Naive B cell (primary cell): ENCODE measurements at regions not wholly inside any gene's neighbourhood (a gene's known extent, or its start where the extent isn't known, plus 50 kb on each side); places are given as distances from the start of the nearest gene placed in this dataset.
"Not testable (repeated sequence)": the region's sequence is repeated elsewhere in the genome, so short reads cannot be mapped to it uniquely, and the experiment has no call there.

Source experiments
- ATAC-seq, 2 donors: fragments of 150-1000 bp; cut with Tn5 transposase; 2 replicates each; pipeline ENCODE4 v1.10.0; 2021; ENCODE audit warnings: low read depth in 2 of 2, mild to moderate bottlenecking in 2 of 2, moderate library complexity in 2 of 2
- DNase-seq: peaks from one replicate; pipeline ENCODE4 v3.0.0; 2022
- H3K27ac Mint-ChIP-seq, 6 donors: one replicate each; pipeline ENCODE4 v1.8.0; 2020 to 2022; ENCODE audit warnings: mild to moderate bottlenecking in 6 of 6, mixed read lengths in 6 of 6, moderate library complexity in 5 of 6, inconsistent platforms in 2 of 6
- H3K27me3 Mint-ChIP-seq, 3 donors: one replicate each; pipeline ENCODE4 v1.8.0; 2021 to 2022; ENCODE audit warnings: mixed read lengths in 3 of 3, mild to moderate bottlenecking in 1 of 3
- H3K36me3 Mint-ChIP-seq, 2 donors: one replicate each; pipeline ENCODE4 v1.8.0; 2020 to 2022; ENCODE audit warnings: mixed read lengths in 2 of 2, inconsistent platforms in 1 of 2, mild to moderate bottlenecking in 1 of 2
- H3K4me1 Mint-ChIP-seq, 3 donors: one replicate each; pipeline ENCODE4 v1.8.0; 2020 to 2022; ENCODE audit warnings: mixed read lengths in 3 of 3, inconsistent platforms in 1 of 3, mild to moderate bottlenecking in 1 of 3, moderate library complexity in 1 of 3
- H3K4me3 Mint-ChIP-seq, 8 donors: one replicate each; pipeline ENCODE4 v1.8.0; 2020 to 2022; ENCODE audit warnings: mild to moderate bottlenecking in 8 of 8, mixed read lengths in 8 of 8, moderate library complexity in 8 of 8, inconsistent platforms in 2 of 8
- H3K9me3 Mint-ChIP-seq, 7 donors: one replicate each; pipeline ENCODE4 v1.8.0; 2020 to 2022; ENCODE audit warnings: mixed read lengths in 7 of 7, mild to moderate bottlenecking in 5 of 7, inconsistent platforms in 2 of 7, moderate library complexity in 1 of 7

GRCh38 chr10:34029455-34029854 is 695.0 kb upstream of the NRP1 start:
- Mint-ChIP-seq H3K9me3 (peaks cover 0 to 9% (median 3%) of the 10 kb centered on the region in 7 donors), H3K27ac (no peak overlapping the region), H3K4me1 (no peaks in the 10 kb centered on the region), H3K36me3 (no peaks in the 10 kb centered on the region), H3K27me3 (no peaks in the 10 kb centered on the region), H3K4me3 (no peak overlapping the region)
- DNase-seq (no peak), ATAC-seq (no peak)

GRCh38 chr10:34028936-34029335 is 694.5 kb upstream of the NRP1 start:
- ATAC-seq = no peak
- Mint-ChIP-seq H3K4me1 (no peaks in the 10 kb centered on the region), H3K9me3 (peaks cover 0 to 9% (median 3%) of the 10 kb centered on the region in 7 donors), H3K4me3 (no peak overlapping the region), H3K36me3 (no peaks in the 10 kb centered on the region), H3K27me3 (no peaks in the 10 kb centered on the region), H3K27ac (no peak overlapping the region)
- DNase-seq = no peak

GRCh38 chr10:34024693-34025425 is 690.4 kb upstream of the NRP1 start:
- Mint-ChIP-seq H3K4me3 (no peak overlapping the region), H3K27ac (peak overlapping the region in 1 of 6 donors; percentile 14), H3K36me3 (no peaks in the 10 kb centered on the region), H3K4me1 (no peaks in the 10 kb centered on the region), H3K27me3 (no peaks in the 10 kb centered on the region), H3K9me3 (peaks cover 0 to 11% (median 0%) of the 10 kb centered on the region in 7 donors)
- DNase-seq = no peak
- ATAC-seq = no peak

GRCh38 chr10:34024282-34024681 is 689.8 kb upstream of the NRP1 start:
- H3K27me3 Mint-ChIP-seq = no peaks in the 10 kb centered on the region
- DNase-seq (no peak), ATAC-seq (no peak)
- H3K36me3 Mint-ChIP-seq = no peaks in the 10 kb centered on the region
- H3K4me1 Mint-ChIP-seq = no peaks in the 10 kb centered on the region
- no peak overlapping the region for H3K4me3 Mint-ChIP-seq
- no peak overlapping the region for H3K27ac Mint-ChIP-seq
- peaks cover 0 to 10% (median 0%) of the 10 kb centered on the region in 7 donors for H3K9me3 Mint-ChIP-seq

GRCh38 chr10:34022195-34022594 is 687.7 kb upstream of the NRP1 start:
- ATAC-seq (no peak), DNase-seq (no peak)
- no peak overlapping the region for H3K4me3 Mint-ChIP-seq
- no peaks in the 10 kb centered on the region for H3K27me3 Mint-ChIP-seq
- peaks cover 0 to 7% (median 0%) of the 10 kb centered on the region in 7 donors for H3K9me3 Mint-ChIP-seq
- H3K36me3 Mint-ChIP-seq = no peaks in the 10 kb centered on the region
- no peaks in the 10 kb centered on the region for H3K4me1 Mint-ChIP-seq
- H3K27ac Mint-ChIP-seq = no peak overlapping the region

GRCh38 chr10:34018784-34019183 is 684.3 kb upstream of the NRP1 start:
- H3K27me3 Mint-ChIP-seq = no peaks in the 10 kb centered on the region
- peaks cover 0 to 14% (median 4%) of the 10 kb centered on the region in 7 donors for H3K9me3 Mint-ChIP-seq
- ATAC-seq (no peak), DNase-seq (no peak)
- no peak overlapping the region for H3K4me3 Mint-ChIP-seq
- H3K36me3 Mint-ChIP-seq = no peaks in the 10 kb centered on the region
- no peak overlapping the region for H3K27ac Mint-ChIP-seq
- H3K4me1 Mint-ChIP-seq = no peaks in the 10 kb centered on the region

GRCh38 chr10:34018129-34018528 is 683.7 kb upstream of the NRP1 start:
- H3K4me3 Mint-ChIP-seq = peak overlapping the region in 1 of 8 donors; percentile 60
- no peaks in the 10 kb centered on the region for H3K4me1 Mint-ChIP-seq
- H3K27me3 Mint-ChIP-seq = no peaks in the 10 kb centered on the region
- no peak for ATAC-seq
- no peak for DNase-seq
- no peak overlapping the region for H3K27ac Mint-ChIP-seq
- H3K36me3 Mint-ChIP-seq = no peaks in the 10 kb centered on the region
- H3K9me3 Mint-ChIP-seq = peaks cover 0 to 20% (median 5%) of the 10 kb centered on the region in 7 donors

- ATAC-seq = no peak
- peaks cover 0 to 1% (median 0%) of the 10 kb centered on the region in 3 donors for H3K4me1 Mint-ChIP-seq
- H3K27ac Mint-ChIP-seq = no peak overlapping the region
- peaks cover 0 to 23% (median 9%) of the 10 kb centered on the region in 7 donors for H3K9me3 Mint-ChIP-seq
- no peak for DNase-seq
- no peak overlapping the region for H3K4me3 Mint-ChIP-seq
- no peaks in the 10 kb centered on the region for H3K36me3 Mint-ChIP-seq
- H3K27me3 Mint-ChIP-seq = no peaks in the 10 kb centered on the region
These were observed 682.8 kb upstream of the NRP1 start for GRCh38 chr10:34017281-34017680.

GRCh38 chr10:34016576-34016975 is 682.1 kb upstream of the NRP1 start:
- Mint-ChIP-seq H3K27ac (no peak overlapping the region), H3K4me3 (no peak overlapping the region), H3K36me3 (no peaks in the 10 kb centered on the region), H3K9me3 (peaks cover 0 to 23% (median 7%) of the 10 kb centered on the region in 7 donors), H3K4me1 (peaks cover 0 to 1% (median 0%) of the 10 kb centered on the region in 3 donors), H3K27me3 (peaks cover 0 to 4% (median 0%) of the 10 kb centered on the region in 3 donors)
- ATAC-seq (no peak), DNase-seq (no peak)

- Mint-ChIP-seq H3K9me3 (peaks cover 0 to 26% (median 7%) of the 10 kb centered on the region in 7 donors), H3K4me1 (peaks cover 0 to 1% (median 0%) of the 10 kb centered on the region in 3 donors), H3K36me3 (no peaks in the 10 kb centered on the region), H3K27me3 (peaks cover 0 to 4% (median 0%) of the 10 kb centered on the region in 3 donors), H3K27ac (no peak overlapping the region), H3K4me3 (no peak overlapping the region)
- ATAC-seq (no peak), DNase-seq (no peak)
These were observed 681.2 kb upstream of the NRP1 start for GRCh38 chr10:34015700-34016099.

GRCh38 chr10:34013235-34013634 is 678.8 kb upstream of the NRP1 start:
- Mint-ChIP-seq H3K36me3 (no peaks in the 10 kb centered on the region), H3K4me3 (peak overlapping the region in 2 of 8 donors; percentile 1 to 10), H3K27me3 (peaks cover 0 to 4% (median 0%) of the 10 kb centered on the region in 3 donors), H3K27ac (no peak overlapping the region), H3K9me3 (peaks cover 0 to 26% (median 7%) of the 10 kb centered on the region in 7 donors), H3K4me1 (peaks cover 0 to 1% (median 0%) of the 10 kb centered on the region in 3 donors)
- no peak for DNase-seq
- ATAC-seq = no peak

- ATAC-seq (no peak), DNase-seq (no peak)
- peak overlapping the region in 1 of 8 donors; percentile 2 for H3K4me3 Mint-ChIP-seq
- peaks cover 0 to 24% (median 6%) of the 10 kb centered on the region in 7 donors for H3K9me3 Mint-ChIP-seq
- H3K27ac Mint-ChIP-seq = no peak overlapping the region
- peaks cover 0 to 4% (median 0%) of the 10 kb centered on the region in 3 donors for H3K27me3 Mint-ChIP-seq
- H3K4me1 Mint-ChIP-seq = peaks cover 0 to 1% (median 0%) of the 10 kb centered on the region in 3 donors
- H3K36me3 Mint-ChIP-seq = no peaks in the 10 kb centered on the region
These were observed 676.4 kb upstream of the NRP1 start for GRCh38 chr10:34010891-34011290.

GRCh38 chr10:34010228-34010627 is 675.8 kb upstream of the NRP1 start:
- H3K27ac Mint-ChIP-seq, ATAC-seq, DNase-seq, H3K27me3 Mint-ChIP-seq, H3K36me3 Mint-ChIP-seq, H3K4me3 Mint-ChIP-seq, H3K4me1 Mint-ChIP-seq: not testable (repeated sequence)
- peaks cover 0 to 21% (median 6%) of the 10 kb centered on the region in 7 donors for H3K9me3 Mint-ChIP-seq

- peaks cover 0 to 17% (median 5%) of the 10 kb centered on the region in 7 donors for H3K9me3 Mint-ChIP-seq
- DNase-seq (no peak), ATAC-seq (no peak)
- peaks cover 0 to 1% (median 0%) of the 10 kb centered on the region in 3 donors for H3K4me1 Mint-ChIP-seq
- H3K4me3 Mint-ChIP-seq = no peak overlapping the region
- no peaks in the 10 kb centered on the region for H3K36me3 Mint-ChIP-seq
- H3K27me3 Mint-ChIP-seq = peaks cover 0 to 4% (median 0%) of the 10 kb centered on the region in 3 donors
- no peak overlapping the region for H3K27ac Mint-ChIP-seq
These were observed 674.2 kb upstream of the NRP1 start for GRCh38 chr10:34008656-34009055.
